HEK293 (cell line): ENCODE measurements at regions not wholly inside any gene's neighbourhood (a gene's known extent, or its start where the extent isn't known, plus 50 kb on each side); places are given as distances from the start of the nearest gene placed in this dataset.

ENCODE experiments used
- HOXC10 ChIP-seq: sonication (generic); formaldehyde crosslinking; IDR thresholded peaks from 2 replicates; pipeline ENCODE4 v1.8.1; 2023; ENCODE audit warnings: mild to moderate bottlenecking, missing genetic modification reagents
- ZBTB49 ChIP-seq: fragments of 450-650 bp; formaldehyde crosslinking; IDR thresholded peaks from 2 replicates; pipeline ENCODE4 v1.5.1; 2016; ENCODE audit warnings: missing biosample characterization, missing genetic modification characterization, low read depth
- ZBTB7A ChIP-seq: fragments of 450-650 bp; formaldehyde crosslinking; IDR thresholded peaks from 2 replicates; pipeline ENCODE4 v1.5.1; 2016; ENCODE audit warnings: low read depth, missing biosample characterization, missing genetic modification characterization
- ZFHX2 ChIP-seq: fragments of 450-650 bp; formaldehyde crosslinking; conservative IDR thresholded peaks from 2 replicates; pipeline ENCODE4 v1.5.1; 2016; ENCODE audit warnings: missing biosample characterization, missing genetic modification characterization
- ZNF112 ChIP-seq: fragments of 450-650 bp; formaldehyde crosslinking; IDR thresholded peaks from 2 replicates; pipeline ENCODE4 v1.5.0; 2017; ENCODE audit warnings: missing biosample characterization, missing genetic modification characterization
- ZNF138 ChIP-seq: fragments of 450-650 bp; formaldehyde crosslinking; IDR thresholded peaks from 2 replicates; pipeline ENCODE4 v1.5.1; 2016; ENCODE audit warnings: missing biosample characterization, missing genetic modification characterization, borderline replicate concordance
- ZNF184 ChIP-seq: fragments of 450-650 bp; IDR thresholded peaks from 2 replicates; pipeline ENCODE4 v1.5.1; 2018; ENCODE audit warnings: missing biosample characterization, mild to moderate bottlenecking, missing genetic modification characterization
- ZNF324 ChIP-seq: fragments of 450-650 bp; formaldehyde crosslinking; IDR thresholded peaks from 2 replicates; pipeline ENCODE4 v1.5.1; 2016; ENCODE audit warnings: missing biosample characterization, missing genetic modification characterization
- ZNF596 ChIP-seq: fragments of 450-650 bp; IDR thresholded peaks from 2 replicates; pipeline ENCODE4 v1.5.0; 2018; ENCODE audit warnings: missing biosample characterization, mild to moderate bottlenecking, missing genetic modification characterization, moderate library complexity
- ZNF654 ChIP-seq: fragments of 450-650 bp; formaldehyde crosslinking; IDR thresholded peaks from 2 replicates; pipeline ENCODE4 v1.5.1; 2016; ENCODE audit warnings: low read depth, missing biosample characterization, missing genetic modification characterization
- ZNF704 ChIP-seq: fragments of 450-650 bp; formaldehyde crosslinking; IDR thresholded peaks from 2 replicates; pipeline ENCODE4 v1.5.1; 2016; ENCODE audit warnings: missing biosample characterization, missing genetic modification characterization
- ZNF791 ChIP-seq: fragments of 450-650 bp; formaldehyde crosslinking; IDR thresholded peaks from 2 replicates; pipeline ENCODE4 v1.5.1; 2016; ENCODE audit warnings: missing biosample characterization, missing genetic modification characterization
- ZSCAN5A ChIP-seq: fragments of 450-650 bp; formaldehyde crosslinking; IDR thresholded peaks from 2 replicates; pipeline ENCODE4 v1.5.1; 2016; ENCODE audit warnings: missing biosample characterization, missing genetic modification characterization
- TF ChIP-seq, protein P1 (sequence below): fragments of 450-650 bp; formaldehyde crosslinking; IDR thresholded peaks from 2 replicates; pipeline ENCODE4 v1.5.1; 2016; ENCODE audit warnings: missing biosample characterization, missing genetic modification characterization

- TF ChIP-seq ZNF112 (tag by site-specific recombination) (no peak), ZNF596 (no peak), ZNF184 (tag by site-specific recombination) (no peak), ZFHX2 (tag by site-specific recombination) (no peak), ZSCAN5A (tag by site-specific recombination) (no peak), HOXC10 (CRISPR knock-in tag) (no peak), ZNF791 (no peak), ZNF138 (tag by site-specific recombination) (no peak), ZBTB49 (tag by site-specific recombination) (no peak), ZBTB7A (no peak), ZNF324 (tag by site-specific recombination) (no peak), ZNF654 (tag by site-specific recombination) (no peak), ZNF704 (tag by site-specific recombination) (no peak)
- TF ChIP-seq, protein P1, sequence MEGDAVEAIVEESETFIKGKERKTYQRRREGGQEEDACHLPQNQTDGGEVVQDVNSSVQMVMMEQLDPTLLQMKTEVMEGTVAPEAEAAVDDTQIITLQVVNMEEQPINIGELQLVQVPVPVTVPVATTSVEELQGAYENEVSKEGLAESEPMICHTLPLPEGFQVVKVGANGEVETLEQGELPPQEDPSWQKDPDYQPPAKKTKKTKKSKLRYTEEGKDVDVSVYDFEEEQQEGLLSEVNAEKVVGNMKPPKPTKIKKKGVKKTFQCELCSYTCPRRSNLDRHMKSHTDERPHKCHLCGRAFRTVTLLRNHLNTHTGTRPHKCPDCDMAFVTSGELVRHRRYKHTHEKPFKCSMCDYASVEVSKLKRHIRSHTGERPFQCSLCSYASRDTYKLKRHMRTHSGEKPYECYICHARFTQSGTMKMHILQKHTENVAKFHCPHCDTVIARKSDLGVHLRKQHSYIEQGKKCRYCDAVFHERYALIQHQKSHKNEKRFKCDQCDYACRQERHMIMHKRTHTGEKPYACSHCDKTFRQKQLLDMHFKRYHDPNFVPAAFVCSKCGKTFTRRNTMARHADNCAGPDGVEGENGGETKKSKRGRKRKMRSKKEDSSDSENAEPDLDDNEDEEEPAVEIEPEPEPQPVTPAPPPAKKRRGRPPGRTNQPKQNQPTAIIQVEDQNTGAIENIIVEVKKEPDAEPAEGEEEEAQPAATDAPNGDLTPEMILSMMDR (tag by site-specific recombination), result no peak
Measured at GRCh38 chr11:100472727-100473389, 214.2 kb upstream of the ARHGAP42 start.
